Activated T-cell treated with anti-CD3 and anti-CD28 coated beads, Interleukin-2, amount 50 U/mL, for 72 hours (primary cell): ENCODE measurements at regions not wholly inside any gene's neighbourhood (a gene's known extent, or its start where the extent isn't known, plus 50 kb on each side); places are given as distances from the start of the nearest gene placed in this dataset.
"Not testable (repeated sequence)": the region's sequence is repeated elsewhere in the genome, so short reads cannot be mapped to it uniquely, and the experiment has no call there.

Experiments used
- ATAC-seq, 2 donors: fragments of 150-1000 bp; cut with Tn5 transposase; replicated peaks in 1 of 2; 2 replicates each; pipeline ENCODE4 v1.10.0; 2021; ENCODE audit warnings: moderate library complexity in 2 of 2, mild to moderate bottlenecking in 1 of 2
- DNase-seq, 2 donors: peaks; one replicate each; pipeline ENCODE4 v3.0.0; 2021 to 2022; ENCODE audit warnings: mixed read lengths in 1 of 2
- H3K27ac Mint-ChIP-seq: one replicate; pipeline ENCODE4 v1.8.0; 2022; ENCODE audit warnings: mild to moderate bottlenecking, moderate library complexity, mixed read lengths
- H3K27me3 Mint-ChIP-seq: one replicate; pipeline ENCODE4 v1.8.0; 2022; ENCODE audit warnings: low read depth, mixed read lengths
- H3K36me3 Mint-ChIP-seq, 2 donors: one replicate each; pipeline ENCODE4 v1.8.0; 2022; ENCODE audit warnings: mixed read lengths in 2 of 2, mild to moderate bottlenecking in 1 of 2; ENCODE audit not compliant: insufficient read depth in 2 of 2
- H3K4me1 Mint-ChIP-seq: one replicate; pipeline ENCODE4 v1.8.0; 2022; ENCODE audit warnings: low read depth, mixed read lengths
- H3K4me3 Mint-ChIP-seq, 2 donors: one replicate each; pipeline ENCODE4 v1.8.0; 2022; ENCODE audit warnings: mild to moderate bottlenecking in 2 of 2, mixed read lengths in 2 of 2, moderate library complexity in 2 of 2
- H3K9me3 Mint-ChIP-seq, 2 donors: one replicate each; pipeline ENCODE4 v1.8.0; 2022; ENCODE audit warnings: mixed read lengths in 2 of 2

GRCh38 chr11:98394500-98394899 lies 626.2 kb upstream of the CNTN5 start:
- H3K36me3 Mint-ChIP-seq, ATAC-seq, H3K4me1 Mint-ChIP-seq, H3K4me3 Mint-ChIP-seq, H3K27me3 Mint-ChIP-seq, H3K27ac Mint-ChIP-seq, DNase-seq, H3K9me3 Mint-ChIP-seq: not testable (repeated sequence)

DNA sequence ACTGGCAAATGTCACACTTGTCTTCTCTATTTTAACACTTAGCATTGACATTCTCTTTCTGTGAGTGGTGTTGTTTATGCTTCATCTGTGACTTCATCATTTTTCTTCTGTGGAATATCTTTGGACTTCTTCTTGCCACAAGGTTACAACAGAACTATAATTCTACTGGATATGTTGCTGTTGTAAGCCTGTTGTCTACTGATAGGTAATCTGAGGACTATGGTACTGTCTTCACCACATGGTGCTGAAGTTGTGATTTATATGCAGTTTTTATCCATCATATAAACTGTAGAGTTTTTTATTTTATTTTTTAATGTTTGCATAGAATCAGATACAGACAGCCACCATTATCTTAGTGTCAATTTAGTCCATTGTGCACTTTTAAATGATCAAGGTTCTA lies 622.2 kb upstream of the CNTN5 start:
- DNase-seq (no peak), ATAC-seq (no peak)
- no peaks in the 10 kb centered on the region for H3K36me3 Mint-ChIP-seq
- no peak overlapping the region for H3K4me3 Mint-ChIP-seq
- peaks cover 3 to 6% of the 10 kb centered on the region in 2 donors for H3K9me3 Mint-ChIP-seq
- H3K27me3 Mint-ChIP-seq: no peaks in the 10 kb centered on the region
- no peak overlapping the region for H3K27ac Mint-ChIP-seq
- no peaks in the 10 kb centered on the region for H3K4me1 Mint-ChIP-seq

- Mint-ChIP-seq H3K9me3 (peaks cover 4 to 9% of the 10 kb centered on the region in 2 donors), H3K36me3 (no peaks in the 10 kb centered on the region), H3K27ac (no peak overlapping the region), H3K4me1 (no peaks in the 10 kb centered on the region), H3K4me3 (no peak overlapping the region), H3K27me3 (no peaks in the 10 kb centered on the region)
- no peak for ATAC-seq
- no peak for DNase-seq
Measured at GRCh38 chr11:98409069-98409468, 611.7 kb upstream of the CNTN5 start.

DNA sequence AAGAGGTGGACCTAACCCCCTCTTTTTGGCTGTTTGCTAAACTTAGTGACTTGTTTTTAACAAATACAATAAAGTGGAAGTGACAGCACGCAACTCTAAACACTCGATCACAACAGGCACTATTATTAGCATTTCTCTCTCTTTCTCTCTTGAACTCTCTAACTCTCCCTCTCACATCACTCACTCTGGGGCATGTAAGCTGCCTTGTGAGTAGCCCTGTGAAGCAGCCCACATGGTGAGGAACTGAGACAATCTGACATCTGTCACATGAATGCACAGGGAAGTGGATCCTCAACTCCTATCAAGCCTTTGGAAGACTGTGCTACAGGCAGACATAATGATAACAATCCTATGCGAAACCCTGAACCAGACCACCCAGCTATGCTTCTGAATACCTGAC lies 609.0 kb upstream of the CNTN5 start:
- ATAC-seq (no peak), DNase-seq (no peak)
- Mint-ChIP-seq H3K27me3 (no peaks in the 10 kb centered on the region), H3K27ac (no peak overlapping the region), H3K4me3 (no peak overlapping the region), H3K9me3 (peaks cover 6 to 9% of the 10 kb centered on the region in 2 donors), H3K4me1 (no peaks in the 10 kb centered on the region), H3K36me3 (no peaks in the 10 kb centered on the region)

GRCh38 chr11:98417256-98417755 lies 603.4 kb upstream of the CNTN5 start:
- H3K4me1 Mint-ChIP-seq: no peaks in the 10 kb centered on the region
- DNase-seq: no peak
- peaks cover 5 to 13% of the 10 kb centered on the region in 2 donors for H3K9me3 Mint-ChIP-seq
- H3K27ac Mint-ChIP-seq: no peak overlapping the region
- H3K4me3 Mint-ChIP-seq: no peak overlapping the region
- H3K36me3 Mint-ChIP-seq: peaks cover 0 to 1% of the 10 kb centered on the region in 2 donors
- ATAC-seq: no peak
- H3K27me3 Mint-ChIP-seq: no peaks in the 10 kb centered on the region

DNA sequence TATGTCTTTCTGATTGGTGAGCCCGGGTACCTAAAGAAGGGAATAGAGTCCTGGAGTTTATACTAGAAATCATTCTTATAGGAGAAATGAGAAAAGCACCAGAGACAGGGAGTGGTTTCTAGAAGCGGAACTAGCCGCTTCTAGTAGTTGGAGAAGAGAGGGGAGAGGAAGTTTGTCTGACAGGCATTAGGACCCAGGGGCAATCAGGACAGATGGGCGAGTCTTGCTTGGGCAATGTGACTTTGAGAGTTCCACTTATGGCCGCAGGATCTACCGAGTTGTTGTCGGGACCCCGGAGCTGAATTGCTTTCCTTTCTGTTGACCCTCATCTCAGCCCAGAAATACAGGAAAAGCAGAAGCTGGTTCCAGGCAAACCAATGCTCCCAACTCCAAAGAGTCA lies 596.8 kb upstream of the CNTN5 start:
- H3K27ac Mint-ChIP-seq: no peak overlapping the region
- no peak overlapping the region for H3K4me3 Mint-ChIP-seq
- DNase-seq: no peak
- peaks cover 0 to 1% of the 10 kb centered on the region in 2 donors for H3K36me3 Mint-ChIP-seq
- ATAC-seq: no peak
- peaks cover 2 to 12% of the 10 kb centered on the region in 2 donors for H3K9me3 Mint-ChIP-seq
- no peaks in the 10 kb centered on the region for H3K27me3 Mint-ChIP-seq
- H3K4me1 Mint-ChIP-seq: no peaks in the 10 kb centered on the region

GRCh38 chr11:98424773-98425172 lies 596.0 kb upstream of the CNTN5 start:
- not testable (repeated sequence) for DNase-seq, H3K4me1 Mint-ChIP-seq, H3K27me3 Mint-ChIP-seq, H3K36me3 Mint-ChIP-seq, H3K4me3 Mint-ChIP-seq, H3K27ac Mint-ChIP-seq, ATAC-seq
- H3K9me3 Mint-ChIP-seq: peaks cover 2 to 17% of the 10 kb centered on the region in 2 donors

DNA sequence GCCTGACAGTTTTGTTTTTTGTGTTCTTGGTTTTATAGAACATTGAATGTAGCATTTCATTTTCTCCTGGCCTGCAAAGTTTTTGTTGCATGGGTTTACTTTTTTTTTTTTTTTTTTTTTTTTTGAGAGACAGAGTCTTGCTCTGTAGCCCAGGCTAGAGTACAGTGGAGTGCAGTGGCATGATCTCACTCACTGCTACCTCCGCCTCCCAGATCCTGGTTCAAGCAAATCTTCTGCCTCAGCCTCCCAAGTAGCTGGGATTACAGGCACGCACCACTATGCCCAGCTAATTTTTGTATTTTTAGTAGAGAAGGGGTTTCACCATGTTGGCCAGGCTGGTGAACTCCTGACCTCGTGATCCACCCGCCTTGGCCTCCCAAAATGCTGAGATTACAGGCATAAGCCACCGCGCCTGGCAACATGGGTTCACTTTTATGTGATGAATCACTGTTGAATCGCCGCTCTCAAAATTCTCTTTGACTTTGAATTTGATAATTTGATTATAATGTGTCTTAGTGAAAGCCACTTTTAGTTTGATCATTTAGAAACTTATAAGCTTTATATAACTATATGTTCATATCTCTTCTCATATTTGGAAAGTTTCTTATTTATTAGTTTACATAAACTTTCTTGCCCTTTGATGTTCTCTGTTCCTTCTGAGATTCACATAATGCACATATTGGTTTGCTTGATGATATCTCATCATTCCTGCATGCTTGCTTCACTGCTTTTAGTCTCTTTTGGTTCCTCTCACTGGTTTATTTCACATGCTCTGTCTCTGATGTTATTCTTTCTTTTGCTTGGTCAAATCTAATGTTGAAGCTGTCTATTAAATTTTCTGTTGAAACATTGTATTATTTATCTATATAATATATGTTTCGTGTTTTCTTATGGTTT lies 589.0 kb upstream of the CNTN5 start:
- Mint-ChIP-seq H3K27me3 (no peaks in the 10 kb centered on the region), H3K36me3 (peaks cover 1 to 8% of the 10 kb centered on the region in 2 donors), H3K4me3 (no peak overlapping the region), H3K27ac (no peak overlapping the region), H3K9me3 (peaks cover 10 to 16% of the 10 kb centered on the region in 2 donors), H3K4me1 (no peaks in the 10 kb centered on the region)
- no peak for ATAC-seq
- DNase-seq: no peak

GRCh38 chr11:98434296-98434695 lies 586.5 kb upstream of the CNTN5 start:
- Mint-ChIP-seq H3K27me3 (no peaks in the 10 kb centered on the region), H3K9me3 (peaks cover 10 to 13% of the 10 kb centered on the region in 2 donors), H3K4me3 (no peak overlapping the region), H3K4me1 (no peaks in the 10 kb centered on the region), H3K36me3 (peaks cover 1 to 5% of the 10 kb centered on the region in 2 donors), H3K27ac (no peak overlapping the region)
- DNase-seq (no peak), ATAC-seq (no peak)

- H3K4me3 Mint-ChIP-seq: no peak overlapping the region
- ATAC-seq: no peak
- no peak for DNase-seq
- no peaks in the 10 kb centered on the region for H3K4me1 Mint-ChIP-seq
- no peak overlapping the region for H3K27ac Mint-ChIP-seq
- peaks cover 3 to 4% of the 10 kb centered on the region in 2 donors for H3K9me3 Mint-ChIP-seq
- no peaks in the 10 kb centered on the region for H3K36me3 Mint-ChIP-seq
- no peaks in the 10 kb centered on the region for H3K27me3 Mint-ChIP-seq
Measured at GRCh38 chr11:98453378-98453777, 567.4 kb upstream of the CNTN5 start.

DNA sequence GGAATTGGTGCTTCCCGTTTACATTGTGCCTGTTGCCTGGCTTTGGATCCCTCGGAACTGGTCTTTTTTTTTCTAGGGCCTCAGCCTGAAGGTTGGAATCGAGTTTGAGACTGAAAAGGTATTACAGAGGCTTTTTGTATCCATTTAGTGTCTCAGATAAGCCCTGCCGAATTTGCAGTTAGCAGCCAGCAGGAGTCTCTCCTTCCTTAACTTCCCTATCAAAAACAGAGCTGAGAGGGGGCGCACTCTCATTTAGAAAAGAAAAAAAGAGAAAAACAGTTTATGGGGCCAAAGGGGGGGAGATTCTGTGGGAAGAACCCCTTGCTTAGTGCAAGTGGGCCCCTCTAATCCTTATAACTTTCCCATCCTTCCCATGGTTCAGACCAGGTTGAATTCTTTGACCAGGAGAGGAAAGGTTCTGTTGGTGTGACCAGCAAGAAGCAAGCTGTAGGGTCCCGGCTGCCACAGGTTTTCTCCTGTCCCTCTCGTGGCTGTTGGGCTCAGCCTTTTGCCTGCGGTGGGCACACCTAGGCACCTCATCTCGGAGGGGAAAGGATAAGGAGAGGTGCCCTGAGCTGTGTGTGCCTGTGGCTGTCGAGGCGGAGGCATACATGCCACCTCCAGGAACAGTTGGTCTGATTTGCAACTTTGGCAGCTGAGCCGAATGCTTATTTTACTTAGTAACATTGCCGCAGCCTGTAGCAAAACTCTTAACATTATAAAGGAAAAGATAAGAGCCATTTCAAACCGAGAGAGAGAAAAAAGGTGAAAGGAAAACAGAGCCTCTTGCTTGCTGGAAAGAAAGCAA lies 565.0 kb upstream of the CNTN5 start:
- Mint-ChIP-seq H3K27me3 (no peaks in the 10 kb centered on the region), H3K36me3 (no peaks in the 10 kb centered on the region), H3K27ac (no peak overlapping the region), H3K9me3 (peaks cover 3 to 5% of the 10 kb centered on the region in 2 donors), H3K4me3 (no peak overlapping the region), H3K4me1 (no peaks in the 10 kb centered on the region)
- no peak for DNase-seq
- no peak for ATAC-seq

DNA sequence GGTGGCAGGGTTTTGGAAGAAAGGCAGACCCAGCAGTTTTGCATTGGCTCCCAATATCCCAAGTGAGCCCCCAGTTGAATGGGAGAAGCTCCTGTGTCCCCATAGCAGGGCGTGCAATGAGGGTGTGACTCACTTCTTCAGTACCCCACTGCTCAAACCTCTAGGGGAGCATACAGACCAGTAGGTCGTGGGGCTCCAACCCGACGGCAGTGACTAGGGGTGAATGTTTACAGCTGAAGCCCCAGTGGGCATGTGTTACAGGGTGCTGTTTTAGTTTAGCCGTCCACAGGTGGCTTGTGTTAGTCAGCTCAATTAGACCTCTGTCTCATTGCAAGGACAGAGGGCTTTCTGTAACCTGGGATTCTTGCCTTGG lies 564.5 kb upstream of the CNTN5 start:
- no peaks in the 10 kb centered on the region for H3K36me3 Mint-ChIP-seq
- no peaks in the 10 kb centered on the region for H3K27me3 Mint-ChIP-seq
- H3K4me3 Mint-ChIP-seq: no peak overlapping the region
- no peak overlapping the region for H3K27ac Mint-ChIP-seq
- H3K9me3 Mint-ChIP-seq: peaks cover 3 to 5% of the 10 kb centered on the region in 2 donors
- ATAC-seq: no peak
- H3K4me1 Mint-ChIP-seq: no peaks in the 10 kb centered on the region
- DNase-seq: no peak

DNA sequence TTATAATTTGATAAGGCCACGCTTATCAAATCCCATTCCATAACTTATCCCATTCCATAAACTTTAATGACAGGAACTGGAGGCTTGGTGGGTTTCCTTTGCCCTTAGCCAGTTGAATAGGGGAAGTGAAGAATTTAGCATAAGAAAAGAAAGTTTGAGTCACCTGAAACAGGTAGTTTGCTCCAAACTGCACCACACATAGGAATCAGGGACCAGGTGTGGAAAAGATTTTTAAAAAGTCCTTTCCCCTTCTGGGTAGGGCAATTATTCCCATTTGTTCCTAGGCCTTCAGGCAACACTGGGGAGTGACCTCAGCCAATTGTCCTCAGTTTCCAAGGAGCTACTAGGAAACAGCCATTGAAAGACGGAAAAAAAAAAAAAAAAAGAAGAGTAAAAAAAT lies 525.7 kb upstream of the CNTN5 start:
- Mint-ChIP-seq H3K27me3 (no peaks in the 10 kb centered on the region), H3K9me3 (peaks cover 0 to 4% of the 10 kb centered on the region in 2 donors), H3K4me3 (no peak overlapping the region), H3K27ac (no peak overlapping the region), H3K4me1 (no peaks in the 10 kb centered on the region), H3K36me3 (no peaks in the 10 kb centered on the region)
- DNase-seq: no peak
- no peak for ATAC-seq
